ENCODE measurements at regions not wholly inside any gene's neighbourhood (a gene's known extent, or its start where the extent isn't known, plus 50 kb on each side); places are given as distances from the start of the nearest gene placed in this dataset.

DNA sequence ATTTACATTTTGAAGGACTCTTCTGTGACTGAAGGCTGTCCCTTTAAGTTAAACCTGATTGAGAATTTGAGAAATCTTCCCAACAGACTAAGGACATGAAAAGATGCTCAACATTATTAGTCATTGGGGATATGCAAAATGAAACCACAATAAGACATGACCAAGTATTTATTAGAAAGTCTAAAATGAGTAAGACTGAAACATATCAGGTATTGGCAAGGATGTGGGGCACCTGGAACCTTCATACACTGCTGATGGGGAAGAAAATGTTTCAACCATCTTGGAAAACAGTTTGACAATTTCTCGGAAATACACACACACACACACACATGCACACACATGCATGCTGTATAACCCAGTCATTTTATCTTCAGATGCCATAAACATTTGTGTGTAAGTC lies 132.1 kb upstream of the CDK6 start (continued):
- TF ChIP-seq, protein P1, sequence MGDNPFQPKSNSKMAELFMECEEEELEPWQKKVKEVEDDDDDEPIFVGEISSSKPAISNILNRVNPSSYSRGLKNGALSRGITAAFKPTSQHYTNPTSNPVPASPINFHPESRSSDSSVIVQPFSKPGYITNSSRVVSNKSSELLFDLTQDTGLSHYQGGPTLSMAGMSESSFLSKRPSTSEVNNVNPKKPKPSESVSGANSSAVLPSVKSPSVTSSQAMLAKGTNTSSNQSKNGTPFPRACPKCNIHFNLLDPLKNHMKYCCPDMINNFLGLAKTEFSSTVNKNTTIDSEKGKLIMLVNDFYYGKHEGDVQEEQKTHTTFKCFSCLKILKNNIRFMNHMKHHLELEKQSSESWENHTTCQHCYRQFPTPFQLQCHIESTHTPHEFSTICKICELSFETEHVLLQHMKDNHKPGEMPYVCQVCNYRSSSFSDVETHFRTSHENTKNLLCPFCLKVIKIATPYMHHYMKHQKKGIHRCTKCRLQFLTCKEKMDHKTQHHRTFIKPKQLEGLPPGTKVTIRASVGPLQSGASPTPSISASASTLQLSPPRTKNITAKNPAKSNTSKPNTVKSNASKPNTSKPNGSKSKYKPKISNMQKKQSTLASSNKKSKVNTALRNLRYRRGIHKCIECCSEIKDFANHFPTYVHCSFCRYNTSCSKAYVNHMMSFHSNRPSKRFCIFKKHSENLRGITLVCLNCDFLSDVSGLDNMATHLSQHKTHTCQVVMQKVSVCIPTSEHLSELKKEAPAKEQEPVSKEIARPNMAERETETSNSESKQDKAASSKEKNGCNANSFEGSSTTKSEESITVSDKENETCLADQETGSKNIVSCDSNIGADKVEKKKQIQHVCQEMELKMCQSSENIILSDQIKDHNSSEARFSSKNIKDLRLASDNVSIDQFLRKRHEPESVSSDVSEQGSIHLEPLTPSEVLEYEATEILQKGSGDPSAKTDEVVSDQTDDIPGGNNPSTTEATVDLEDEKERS (tag by site-specific recombination; IDR thresholded peaks at IDR 0.05), result no peak
- TF ChIP-seq ZNF274 (IDR thresholded peaks at IDR 0.05; ENCODE audit: low read length) (no peak), ZNF274 (tag by site-specific recombination; IDR thresholded peaks at IDR 0.05; ENCODE audit: borderline replicate concordance) (no peak)

DNA sequence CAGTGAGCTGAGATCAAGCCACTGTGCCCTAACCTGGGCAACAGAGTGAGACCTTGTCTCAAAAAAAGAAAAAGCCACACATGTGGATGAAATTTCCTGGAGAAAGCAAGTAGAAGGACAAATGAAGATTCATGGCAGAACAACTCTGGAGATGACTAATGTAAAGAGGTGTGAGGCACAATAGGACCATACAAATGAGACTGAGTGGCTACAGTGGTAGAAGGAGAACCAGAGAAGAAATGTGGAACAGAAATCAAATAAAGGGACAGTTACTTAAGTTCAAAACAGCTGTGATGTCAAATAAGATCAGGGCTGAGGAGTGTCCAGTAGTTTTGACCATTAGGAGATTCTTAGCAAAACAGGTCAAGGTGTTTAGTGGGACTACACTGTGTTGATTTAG lies 130.9 kb upstream of the CDK6 start:
- CTCF ChIA-PET, result no interaction called here
- TF ChIP-seq, protein P2, sequence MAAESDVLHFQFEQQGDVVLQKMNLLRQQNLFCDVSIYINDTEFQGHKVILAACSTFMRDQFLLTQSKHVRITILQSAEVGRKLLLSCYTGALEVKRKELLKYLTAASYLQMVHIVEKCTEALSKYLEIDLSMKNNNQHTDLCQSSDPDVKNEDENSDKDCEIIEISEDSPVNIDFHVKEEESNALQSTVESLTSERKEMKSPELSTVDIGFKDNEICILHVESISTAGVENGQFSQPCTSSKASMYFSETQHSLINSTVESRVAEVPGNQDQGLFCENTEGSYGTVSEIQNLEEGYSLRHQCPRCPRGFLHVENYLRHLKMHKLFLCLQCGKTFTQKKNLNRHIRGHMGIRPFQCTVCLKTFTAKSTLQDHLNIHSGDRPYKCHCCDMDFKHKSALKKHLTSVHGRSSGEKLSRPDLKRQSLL (tag by site-specific recombination; IDR thresholded peaks at IDR 0.05), result no peak
- TF ChIP-seq ZNF174 (tag by site-specific recombination; IDR thresholded peaks at IDR 0.05), result no peak
- POLR2A ChIA-PET, result no interaction called here

DNA sequence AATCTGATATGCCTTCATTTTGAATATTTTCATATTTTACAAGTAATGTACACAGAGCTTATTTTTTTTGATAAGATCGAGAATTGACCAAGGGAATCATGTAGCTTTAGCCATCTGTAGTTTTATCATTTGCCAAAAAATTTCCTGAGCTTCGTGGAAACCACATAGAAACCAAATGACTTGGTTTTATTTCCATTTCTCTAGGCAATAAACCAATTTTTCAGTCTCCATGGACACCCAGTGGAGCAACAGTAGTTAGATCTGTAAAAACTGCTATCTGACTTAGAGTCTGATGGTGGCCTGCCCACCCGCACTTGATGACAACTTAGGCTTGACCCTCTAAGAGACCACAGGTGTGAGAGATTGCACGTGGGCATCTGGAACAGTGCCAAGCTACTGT lies 127.8 kb upstream of the CDK6 start:
- ChIA-PET CTCF (interaction anchor here (1.4 kb wide), 1 partner anchor 344 kb away, joined by 4 read pairs; no protein-coding TSS in a partner anchor), POLR2A (no interaction called here)
- H3K36me3 ChIP-seq (ENCODE audit: control insufficient read depth in 2 of 2, insufficient read depth in 1 of 2, low read length in 2 of 2), result no peaks in the 10 kb centered on the region
- no peaks in the 10 kb centered on the region for H3K9me3 ChIP-seq (ENCODE audit: control insufficient read depth, insufficient read depth, low read depth, low read length)
- TF ChIP-seq MEIS1 (CRISPR knock-in tag; IDR thresholded peaks at IDR 0.05; ENCODE audit: borderline replicate concordance), result no peak
- TF ChIP-seq ZNF48 (tag by site-specific recombination; IDR thresholded peaks at IDR 0.05), result no peak
- no peak for TF ChIP-seq ZNF791 (tag by site-specific recombination; IDR thresholded peaks at IDR 0.05)
- TF ChIP-seq ZNF341 (tag by site-specific recombination; IDR thresholded peaks at IDR 0.05; ENCODE audit: low read depth), result no peak
- no peak for TF ChIP-seq FEZF1 (tag by site-specific recombination; IDR thresholded peaks at IDR 0.05)
- H3K27ac ChIP-seq (ENCODE audit: extremely low read depth, low read depth, low read length), result no peak overlapping the region
- H3K4me1 ChIP-seq (ENCODE audit: control insufficient read depth, insufficient read depth, low read length), result no peaks in the 10 kb centered on the region
- H3K4me3 ChIP-seq (ENCODE audit: low read depth, low read length), result no peak overlapping the region

More for the DNA sequence above, 130.9 kb upstream of the CDK6 start:
- Histone ChIP-seq H3K4me1 (ENCODE audit: control insufficient read depth, insufficient read depth, low read length) (no peaks in the 10 kb centered on the region), H3K27ac (ENCODE audit: extremely low read depth, low read depth, low read length) (no peak overlapping the region), H3K9me3 (ENCODE audit: control insufficient read depth, insufficient read depth, low read depth, low read length) (no peaks in the 10 kb centered on the region), H3K4me3 (ENCODE audit: low read depth, low read length) (no peak overlapping the region), H3K36me3 (ENCODE audit: control insufficient read depth in 2 of 2, insufficient read depth in 1 of 2, low read length in 2 of 2) (no peaks in the 10 kb centered on the region)

DNA sequence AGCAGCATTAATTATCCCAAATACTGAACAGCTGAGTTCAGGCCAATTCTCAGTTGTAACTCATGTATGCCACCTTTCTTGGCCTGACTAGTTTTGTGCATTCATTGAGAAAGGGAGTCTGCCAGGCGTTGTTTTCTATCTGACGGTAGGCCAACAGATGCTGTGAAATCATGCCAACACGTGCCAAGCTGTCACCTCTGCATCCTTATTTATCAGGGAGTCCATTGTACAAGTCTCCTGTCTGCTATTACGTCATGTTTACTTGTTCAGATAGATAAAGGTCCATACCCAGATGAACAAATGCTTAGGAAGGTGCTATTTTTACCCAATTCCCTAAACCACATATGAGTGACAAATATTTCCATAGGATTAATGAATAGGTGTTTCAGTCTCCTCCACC lies 127.2 kb upstream of the CDK6 start:
- ChIA-PET POLR2A (no interaction called here), CTCF (no interaction called here)
- H3K4me3 ChIP-seq (ENCODE audit: low read depth, low read length), result no peak overlapping the region
- H3K36me3 ChIP-seq (ENCODE audit: control insufficient read depth in 2 of 2, insufficient read depth in 1 of 2, low read length in 2 of 2), result no peaks in the 10 kb centered on the region
- no peaks in the 10 kb centered on the region for H3K4me1 ChIP-seq (ENCODE audit: control insufficient read depth, insufficient read depth, low read length)
- no peak overlapping the region for H3K27ac ChIP-seq (ENCODE audit: extremely low read depth, low read depth, low read length)
- H3K9me3 ChIP-seq (ENCODE audit: control insufficient read depth, insufficient read depth, low read depth, low read length), result no peaks in the 10 kb centered on the region
- TF ChIP-seq, protein P3, sequence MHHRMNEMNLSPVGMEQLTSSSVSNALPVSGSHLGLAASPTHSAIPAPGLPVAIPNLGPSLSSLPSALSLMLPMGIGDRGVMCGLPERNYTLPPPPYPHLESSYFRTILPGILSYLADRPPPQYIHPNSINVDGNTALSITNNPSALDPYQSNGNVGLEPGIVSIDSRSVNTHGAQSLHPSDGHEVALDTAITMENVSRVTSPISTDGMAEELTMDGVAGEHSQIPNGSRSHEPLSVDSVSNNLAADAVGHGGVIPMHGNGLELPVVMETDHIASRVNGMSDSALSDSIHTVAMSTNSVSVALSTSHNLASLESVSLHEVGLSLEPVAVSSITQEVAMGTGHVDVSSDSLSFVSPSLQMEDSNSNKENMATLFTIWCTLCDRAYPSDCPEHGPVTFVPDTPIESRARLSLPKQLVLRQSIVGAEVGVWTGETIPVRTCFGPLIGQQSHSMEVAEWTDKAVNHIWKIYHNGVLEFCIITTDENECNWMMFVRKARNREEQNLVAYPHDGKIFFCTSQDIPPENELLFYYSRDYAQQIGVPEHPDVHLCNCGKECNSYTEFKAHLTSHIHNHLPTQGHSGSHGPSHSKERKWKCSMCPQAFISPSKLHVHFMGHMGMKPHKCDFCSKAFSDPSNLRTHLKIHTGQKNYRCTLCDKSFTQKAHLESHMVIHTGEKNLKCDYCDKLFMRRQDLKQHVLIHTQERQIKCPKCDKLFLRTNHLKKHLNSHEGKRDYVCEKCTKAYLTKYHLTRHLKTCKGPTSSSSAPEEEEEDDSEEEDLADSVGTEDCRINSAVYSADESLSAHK (tag by site-specific recombination; IDR thresholded peaks at IDR 0.05), result no peak
- TF ChIP-seq ZNF571 (tag by site-specific recombination; IDR thresholded peaks at IDR 0.05), result no peak
- no peak for TF ChIP-seq ZNF366 (tag by site-specific recombination; conservative IDR thresholded peaks at IDR 0.05)
- TF ChIP-seq SP3 (tag by site-specific recombination; IDR thresholded peaks at IDR 0.05), result no peak
- no peak for TF ChIP-seq ZNF621 (tag by site-specific recombination; IDR thresholded peaks at IDR 0.05)
- no peak for TF ChIP-seq SP7 (tag by site-specific recombination; IDR thresholded peaks at IDR 0.05)
- TF ChIP-seq, protein P4, sequence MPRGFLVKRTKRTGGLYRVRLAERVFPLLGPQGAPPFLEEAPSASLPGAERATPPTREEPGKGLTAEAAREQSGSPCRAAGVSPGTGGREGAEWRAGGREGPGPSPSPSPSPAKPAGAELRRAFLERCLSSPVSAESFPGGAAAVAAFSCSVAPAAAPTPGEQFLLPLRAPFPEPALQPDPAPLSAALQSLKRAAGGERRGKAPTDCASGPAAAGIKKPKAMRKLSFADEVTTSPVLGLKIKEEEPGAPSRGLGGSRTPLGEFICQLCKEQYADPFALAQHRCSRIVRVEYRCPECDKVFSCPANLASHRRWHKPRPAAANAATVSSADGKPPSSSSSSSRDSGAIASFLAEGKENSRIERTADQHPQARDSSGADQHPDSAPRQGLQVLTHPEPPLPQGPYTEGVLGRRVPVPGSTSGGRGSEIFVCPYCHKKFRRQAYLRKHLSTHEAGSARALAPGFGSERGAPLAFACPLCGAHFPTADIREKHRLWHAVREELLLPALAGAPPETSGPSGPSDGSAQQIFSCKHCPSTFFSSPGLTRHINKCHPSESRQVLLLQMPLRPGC (tag by site-specific recombination; IDR thresholded peaks at IDR 0.05), result no peak
- TF ChIP-seq ZFHX2 (tag by site-specific recombination; conservative IDR thresholded peaks at IDR 0.05), result no peak
- TF ChIP-seq, protein P5, sequence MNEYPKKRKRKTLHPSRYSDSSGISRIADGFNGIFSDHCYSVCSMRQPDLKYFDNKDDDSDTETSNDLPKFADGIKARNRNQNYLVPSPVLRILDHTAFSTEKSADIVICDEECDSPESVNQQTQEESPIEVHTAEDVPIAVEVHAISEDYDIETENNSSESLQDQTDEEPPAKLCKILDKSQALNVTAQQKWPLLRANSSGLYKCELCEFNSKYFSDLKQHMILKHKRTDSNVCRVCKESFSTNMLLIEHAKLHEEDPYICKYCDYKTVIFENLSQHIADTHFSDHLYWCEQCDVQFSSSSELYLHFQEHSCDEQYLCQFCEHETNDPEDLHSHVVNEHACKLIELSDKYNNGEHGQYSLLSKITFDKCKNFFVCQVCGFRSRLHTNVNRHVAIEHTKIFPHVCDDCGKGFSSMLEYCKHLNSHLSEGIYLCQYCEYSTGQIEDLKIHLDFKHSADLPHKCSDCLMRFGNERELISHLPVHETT (tag by site-specific recombination; IDR thresholded peaks at IDR 0.05), result no peak
- no peak for TF ChIP-seq OSR2 (tag by site-specific recombination; IDR thresholded peaks at IDR 0.05)
- TF ChIP-seq, protein P6, sequence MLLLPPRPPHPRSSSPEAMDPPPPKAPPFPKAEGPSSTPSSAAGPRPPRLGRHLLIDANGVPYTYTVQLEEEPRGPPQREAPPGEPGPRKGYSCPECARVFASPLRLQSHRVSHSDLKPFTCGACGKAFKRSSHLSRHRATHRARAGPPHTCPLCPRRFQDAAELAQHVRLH (tag by site-specific recombination; IDR thresholded peaks at IDR 0.05), result no peak
